ENCODE measurements at regions not wholly inside any gene's neighbourhood (a gene's known extent, or its start where the extent isn't known, plus 50 kb on each side); places are given as distances from the start of the nearest gene placed in this dataset.

GRCh38 chr10:4062751-4063150 is 277.7 kb upstream of the KLF6 start:
- TF ChIP-seq CTCF (IDR thresholded peaks at IDR 0.05; ENCODE audit: low read depth, low read length, missing input control) (no peak), ATF3 (IDR thresholded peaks at IDR 0.05) (no peak), RAD21 (IDR thresholded peaks at IDR 0.05) (no peak), MAX (IDR thresholded peaks at IDR 0.05) (no peak), EGR1 (IDR thresholded peaks at IDR 0.05; ENCODE audit: low read depth in 2 of 2) (no peak), TAF1 (conservative IDR thresholded peaks at IDR 0.05) (no peak), GABPA (IDR thresholded peaks at IDR 0.05 in 1 of 2, conservative IDR thresholded peaks at IDR 0.05 in 1 of 2) (no peak), ZBTB33 (IDR thresholded peaks at IDR 0.05) (no peak), REST (IDR thresholded peaks at IDR 0.05) (no peak)

All from liver (tissue), 3 donors.